ENCODE measurements at regions not wholly inside any gene's neighbourhood (a gene's known extent, or its start where the extent isn't known, plus 50 kb on each side); places are given as distances from the start of the nearest gene placed in this dataset.
"Not testable (repeated sequence)": the region's sequence is repeated elsewhere in the genome, so short reads cannot be mapped to it uniquely, and the experiment has no call there.

GRCh38 chr14:104250175-104250574 lies 111.8 kb downstream of the KIF26A start:
- DNase-seq (ENCODE audit: low read depth) = no peak

GRCh38 chr14:104252256-104253215 lies 114.1 kb downstream of the KIF26A start:
- no peak for DNase-seq (ENCODE audit: low read depth)

GRCh38 chr14:104253223-104253822 lies 114.9 kb downstream of the KIF26A start:
- DNase-seq (ENCODE audit: low read depth) = no peak

DNA sequence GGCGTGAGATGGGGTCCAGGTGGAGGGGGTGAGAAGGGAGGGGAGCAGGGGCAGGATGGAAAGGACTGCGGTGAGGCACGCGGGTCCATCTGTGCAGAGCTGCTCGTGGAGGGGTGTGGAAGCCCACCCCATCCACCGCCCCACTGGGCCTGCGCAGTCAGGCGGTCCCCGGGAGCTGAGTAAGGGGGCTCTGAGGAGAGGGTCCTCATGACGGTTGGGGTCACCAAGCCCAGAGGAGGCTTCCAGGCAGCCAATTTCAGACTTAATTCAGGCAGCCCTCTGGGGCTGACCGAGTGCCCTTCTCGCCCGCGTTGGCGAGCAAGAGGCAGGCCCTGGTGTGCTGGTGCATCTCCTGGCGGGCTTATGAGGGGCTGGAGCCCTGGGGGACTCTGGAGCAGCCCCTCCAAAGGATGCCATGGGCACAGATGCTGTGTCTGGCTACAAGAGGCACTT lies 115.5 kb downstream of the KIF26A start:
- no peak for DNase-seq (ENCODE audit: low read depth)

DNA sequence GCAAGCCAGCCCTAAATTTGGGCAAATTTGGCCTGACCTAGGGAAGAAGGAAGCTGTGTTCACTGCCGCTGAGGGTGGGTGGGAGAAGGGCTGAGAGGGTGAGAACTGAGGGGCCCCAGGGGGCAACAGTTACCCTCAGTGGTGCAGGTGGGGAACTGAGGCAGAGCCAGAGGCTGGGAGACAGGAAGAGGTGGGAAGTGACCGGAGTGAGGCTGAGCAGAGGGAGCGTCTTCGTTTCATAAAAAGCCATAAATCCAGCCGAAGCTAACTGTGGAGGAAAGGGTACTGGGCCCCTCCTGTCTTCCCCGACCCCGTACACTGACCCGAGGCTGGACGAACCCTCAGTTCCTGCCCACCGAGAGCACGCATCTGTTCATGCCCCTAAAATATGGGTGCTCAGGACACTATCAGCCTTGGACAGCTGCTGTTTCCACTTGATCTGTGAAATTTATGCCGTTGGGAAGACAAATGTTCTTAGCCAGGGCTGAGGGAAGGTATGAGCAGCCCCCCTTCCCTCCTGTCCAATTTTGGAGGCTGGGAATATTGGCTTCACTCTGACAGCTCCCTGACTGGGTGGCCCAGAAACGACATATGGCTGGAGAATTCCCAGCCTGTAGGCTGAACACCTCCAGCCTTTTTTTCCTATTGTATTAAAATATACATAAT lies 116.5 kb downstream of the KIF26A start:
- no peak for DNase-seq (ENCODE audit: low read depth)

- no peak for DNase-seq (ENCODE audit: low read depth)
These were observed 117.6 kb downstream of the KIF26A start for GRCh38 chr14:104256025-104256424.

DNA sequence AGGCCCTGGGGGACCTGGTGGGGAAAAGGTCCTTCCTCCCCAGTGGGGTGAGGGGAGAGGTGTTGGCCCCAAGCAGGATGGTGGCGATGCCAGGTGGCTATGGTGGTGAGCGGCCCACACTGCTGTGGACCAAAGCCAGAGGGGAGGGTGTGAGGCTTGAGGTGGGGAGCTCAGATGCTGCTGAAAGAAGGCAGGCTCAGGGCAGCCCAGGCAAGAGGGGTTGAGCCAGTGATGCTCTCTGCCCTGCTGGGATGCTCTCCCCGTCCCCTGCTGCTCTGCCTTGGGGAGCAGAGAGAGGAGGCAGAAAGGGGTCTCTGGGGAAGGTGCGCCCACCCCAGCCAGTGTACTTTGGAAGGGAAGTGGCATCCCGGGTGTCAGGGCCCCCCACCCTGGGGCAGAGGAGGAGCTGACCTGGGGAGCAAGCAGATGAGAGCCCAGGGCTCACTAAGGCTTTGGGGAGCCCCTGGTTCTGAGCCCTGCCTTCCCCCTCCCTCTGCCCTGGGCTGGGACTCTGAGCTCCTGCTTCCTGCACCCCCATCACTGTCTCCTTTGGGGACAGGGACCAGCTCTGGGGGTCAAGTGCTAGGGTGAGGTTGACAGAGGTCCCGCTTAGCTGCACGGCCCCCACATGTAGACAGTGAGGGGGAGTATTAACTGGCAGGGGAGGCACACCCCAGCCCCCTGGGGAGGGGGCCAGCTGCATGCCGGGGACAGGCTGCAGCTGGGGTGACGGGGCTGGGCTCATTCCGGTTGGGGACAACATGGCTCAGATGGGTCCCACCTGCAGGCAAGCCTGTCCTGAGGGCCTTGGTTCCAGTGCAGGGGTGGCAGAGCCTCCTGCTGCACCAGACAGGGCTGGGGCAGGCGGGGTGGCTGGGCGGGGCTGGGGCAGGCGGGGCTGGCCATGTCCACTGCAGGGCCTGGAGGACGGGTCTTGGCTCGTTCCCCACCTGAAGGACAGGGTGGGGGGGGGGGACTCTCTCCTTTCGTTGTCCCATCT lies 124.4 kb downstream of the KIF26A start:
- DNase-seq (ENCODE audit: low read depth) = no peak

GRCh38 chr14:104263675-104264358 lies 125.4 kb downstream of the KIF26A start:
- no peak for DNase-seq (ENCODE audit: low read depth)

DNA sequence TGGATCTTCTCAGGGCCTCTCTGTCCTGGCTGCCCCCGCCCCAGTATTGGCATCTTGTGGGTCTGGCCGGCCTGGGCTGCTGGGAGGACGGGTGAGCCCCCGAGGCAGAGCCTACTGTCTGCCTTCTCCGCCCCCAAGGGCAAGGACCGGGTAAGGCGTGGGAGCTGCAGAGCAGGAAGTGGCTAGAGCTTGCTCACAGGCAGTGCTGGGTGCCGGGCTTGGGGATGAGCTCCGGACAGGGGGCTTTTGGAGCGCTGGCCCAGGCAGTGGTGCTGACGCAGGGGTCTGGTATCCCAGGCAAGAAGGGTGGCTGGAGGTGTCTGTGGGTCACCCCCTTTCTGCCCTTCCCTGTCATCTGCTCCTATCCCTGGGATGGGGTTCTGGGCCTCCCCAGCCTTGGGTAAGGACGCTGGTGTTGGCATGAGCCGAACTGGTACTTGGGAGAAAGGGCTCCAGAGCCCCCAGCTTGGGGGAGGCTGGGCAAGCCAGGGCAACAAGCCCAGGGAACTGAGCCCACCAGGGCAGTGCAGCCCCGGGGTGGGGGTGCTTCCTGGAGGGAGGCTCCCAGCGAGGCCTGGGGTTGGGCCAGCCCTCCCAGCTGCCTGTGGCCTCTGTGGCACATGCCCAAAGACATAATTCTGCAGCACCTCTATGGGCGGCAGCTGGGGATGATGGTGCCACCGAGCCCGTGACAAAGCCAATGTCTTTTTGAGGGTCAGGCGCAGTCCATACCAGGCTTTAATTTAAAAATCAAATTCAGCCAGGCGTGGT lies 126.3 kb downstream of the KIF26A start:
- no peak for DNase-seq (ENCODE audit: low read depth)

DNA sequence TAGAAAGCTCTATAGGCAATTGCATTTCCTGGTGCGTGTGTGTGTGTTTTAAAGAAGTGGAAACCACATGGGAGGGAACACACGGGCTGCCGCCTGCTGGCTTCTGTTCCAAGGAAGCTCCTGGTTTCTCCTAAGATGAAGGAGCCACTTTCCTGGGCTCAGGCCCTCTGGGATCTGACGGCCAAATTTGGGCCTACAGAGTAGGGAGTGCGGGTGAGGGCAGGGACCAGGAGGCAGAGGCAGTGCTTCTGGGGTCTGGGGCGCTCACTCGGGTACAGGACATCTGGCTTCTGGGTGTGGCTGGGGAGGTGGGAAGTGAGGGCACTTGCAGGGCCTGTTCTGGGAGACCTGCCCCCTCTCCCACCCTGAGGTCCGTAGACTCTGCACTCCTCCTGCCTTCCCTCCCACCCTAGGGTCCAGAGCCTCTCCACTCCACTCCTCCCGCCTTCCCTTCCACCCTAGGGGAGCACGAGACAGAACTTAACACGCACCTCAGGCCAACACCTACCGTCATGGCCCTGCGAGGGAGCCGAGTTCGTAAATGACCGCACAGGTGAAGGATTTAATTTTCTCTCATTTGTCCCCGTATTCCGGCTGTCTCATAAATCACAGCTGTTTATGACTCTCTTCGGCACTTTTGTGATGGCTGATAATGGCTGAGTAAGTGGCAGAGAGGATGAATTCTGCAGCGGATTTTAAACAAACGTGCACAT lies 127.7 kb downstream of the KIF26A start:
- DNase-seq (ENCODE audit: low read depth) = no peak

DNA sequence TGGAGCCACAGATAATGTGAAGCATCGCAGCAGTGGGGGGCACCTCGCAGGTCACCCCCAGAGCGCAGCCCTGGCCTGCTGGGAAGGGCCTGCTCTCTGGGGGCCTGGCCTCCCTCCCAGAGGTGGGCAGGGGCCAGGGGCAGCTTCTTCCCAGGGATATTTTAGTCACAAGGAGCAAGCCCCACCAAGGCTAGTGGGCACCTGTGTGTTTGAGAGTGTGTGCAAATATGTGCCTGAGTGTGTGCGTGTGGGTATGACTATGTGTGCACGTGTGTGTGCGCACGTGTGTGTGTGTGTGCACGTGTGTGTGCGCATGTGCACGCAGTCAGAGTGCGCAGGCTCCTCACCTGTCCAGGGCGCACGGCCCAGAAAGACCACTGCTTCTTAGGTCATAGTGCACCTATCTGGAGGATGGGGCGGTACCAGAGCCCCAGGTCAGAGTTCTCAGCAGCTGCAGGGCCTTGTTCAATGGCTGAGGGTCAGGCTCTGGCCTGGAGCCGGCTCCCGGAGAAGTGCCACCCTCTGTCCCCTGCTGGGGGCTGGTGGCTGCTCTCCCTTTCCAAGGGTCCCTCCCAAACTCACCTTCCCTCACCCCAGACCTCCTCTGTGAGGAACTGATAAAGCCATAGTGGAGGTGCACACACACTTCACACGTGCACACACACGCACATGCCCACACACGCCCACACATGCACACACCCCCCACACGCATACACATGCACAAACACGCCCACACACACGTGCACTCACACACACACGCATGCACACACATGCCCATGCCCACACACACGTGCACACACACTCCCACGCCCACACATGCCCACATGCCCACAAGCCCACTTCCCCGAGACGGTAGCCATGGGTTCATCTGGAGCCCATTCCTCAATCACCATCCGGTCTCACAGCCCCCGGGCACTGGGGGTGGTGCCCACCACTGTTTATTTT lies 128.5 kb downstream of the KIF26A start:
- DNase-seq (ENCODE audit: low read depth) = no peak

DNA sequence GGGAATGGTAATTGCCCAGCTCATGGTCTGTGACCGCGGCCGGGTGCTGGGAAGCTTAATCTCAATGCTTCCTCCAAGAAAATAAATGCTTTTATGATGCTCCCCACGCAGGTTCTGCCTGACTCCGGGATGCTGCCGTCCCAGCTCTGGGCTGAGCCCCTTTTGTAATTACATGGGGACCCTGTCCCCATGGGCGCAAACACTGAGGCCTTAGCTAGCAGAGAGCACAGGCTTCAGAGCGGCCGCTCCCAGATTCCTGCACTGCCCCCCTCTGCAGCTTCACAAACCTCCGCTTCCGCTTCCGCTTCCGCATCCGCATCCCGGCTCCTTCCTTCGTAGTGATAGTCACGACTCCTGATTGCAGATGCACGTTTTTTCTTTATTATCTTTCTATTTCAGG lies 129.5 kb downstream of the KIF26A start:
- no peak for DNase-seq (ENCODE audit: low read depth)

GRCh38 chr14:104268295-104268694 lies 129.9 kb downstream of the KIF26A start:
- no peak for DNase-seq (ENCODE audit: low read depth)

DNA sequence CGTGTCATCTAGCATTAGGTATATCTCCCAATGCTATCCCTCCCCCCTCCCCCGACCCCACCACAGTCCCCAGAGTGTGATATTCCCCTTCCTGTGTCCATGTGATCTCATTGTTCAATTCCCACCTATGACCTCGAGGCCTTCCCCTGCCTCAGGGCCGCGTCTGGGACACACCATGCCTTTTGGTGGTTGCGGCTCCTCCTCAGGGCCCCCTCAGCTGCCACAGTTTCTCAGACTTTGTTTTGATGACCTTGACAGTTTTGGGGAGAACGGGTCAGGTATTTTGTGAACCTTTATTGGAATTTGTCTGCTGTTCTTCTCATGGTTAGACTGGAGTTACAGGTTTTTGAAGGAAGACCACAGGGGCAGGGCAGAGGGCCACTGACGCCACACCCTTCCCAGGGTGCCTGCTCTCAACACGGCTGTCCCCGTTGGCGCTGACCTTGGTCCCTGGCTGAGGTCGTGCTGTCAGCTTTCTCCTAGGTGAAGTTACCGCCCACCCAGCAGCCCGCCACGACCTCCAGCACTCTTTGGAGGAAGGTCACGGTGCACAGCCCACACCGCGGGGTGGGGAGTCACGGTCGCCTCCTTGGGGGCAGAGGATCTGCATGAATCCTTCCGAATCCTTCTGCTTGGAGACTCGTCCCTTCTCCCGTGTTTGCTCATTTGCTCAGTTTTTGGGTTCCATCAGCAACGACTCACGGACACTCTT lies 130.5 kb downstream of the KIF26A start:
- no peak for DNase-seq (ENCODE audit: low read depth)

GRCh38 chr14:104269511-104270241 lies 131.3 kb downstream of the KIF26A start:
- DNase-seq (ENCODE audit: low read depth) = not testable (repeated sequence)

DNA sequence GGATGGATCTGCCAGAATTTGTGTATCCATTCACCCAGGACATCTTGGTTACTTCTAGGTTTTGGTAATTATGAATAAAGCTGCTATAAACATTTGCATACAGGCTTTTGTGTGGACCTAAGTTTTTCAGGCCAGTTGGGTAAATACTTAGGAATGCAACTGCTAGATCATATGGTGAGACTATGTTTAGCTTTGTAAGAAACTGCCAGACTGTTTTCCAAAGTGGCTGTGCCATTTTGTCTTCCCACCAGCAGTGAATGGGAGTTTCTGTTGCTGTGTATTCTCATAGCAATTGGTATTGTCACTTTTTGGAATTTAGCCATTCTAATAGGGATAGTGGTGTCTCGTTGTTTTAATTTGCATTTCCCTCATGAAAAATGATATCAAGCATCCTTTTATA lies 133.0 kb downstream of the KIF26A start:
- DNase-seq (ENCODE audit: low read depth) = no peak

GRCh38 chr14:104274806-104275205 lies 136.4 kb downstream of the KIF26A start:
- no peak for DNase-seq (ENCODE audit: low read depth)

Data from non-pigmented ciliary epithelial cell (primary cell).